ENCODE measurements at regions not wholly inside any gene's neighbourhood (a gene's known extent, or its start where the extent isn't known, plus 50 kb on each side); places are given as distances from the start of the nearest gene placed in this dataset.

DNA sequence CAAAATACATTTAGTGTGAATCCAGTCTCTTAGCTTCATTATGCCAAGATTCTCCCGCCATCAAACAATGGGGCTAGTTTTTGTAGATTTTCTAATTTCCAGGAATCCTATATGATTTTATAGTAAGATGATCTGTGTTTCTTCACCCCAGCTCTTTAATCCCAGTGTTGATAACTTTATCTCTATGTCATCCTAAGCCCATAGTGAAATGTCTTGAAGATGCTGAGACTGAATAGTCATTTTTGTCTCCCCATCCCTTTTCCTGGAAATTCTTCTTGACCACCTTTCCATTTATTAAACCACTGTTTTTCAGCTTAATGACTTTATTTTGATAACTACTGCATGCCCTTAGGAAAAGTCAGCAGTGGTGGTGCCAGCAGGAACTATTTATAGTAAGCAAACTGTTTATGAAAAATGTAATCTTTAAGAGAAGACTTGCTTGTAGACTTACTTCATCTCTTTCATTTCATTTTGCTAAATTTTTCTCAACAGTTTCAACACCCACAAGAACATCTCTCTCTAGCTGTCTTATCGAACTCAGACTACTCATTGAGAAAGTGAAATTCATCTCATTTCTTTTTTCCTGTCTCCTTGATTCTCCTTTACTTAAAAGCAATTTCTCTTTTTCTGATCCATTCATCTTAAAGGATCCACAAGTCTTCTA is 116.6 kb downstream of the NTMT2 start:
- Histone ChIP-seq H3F3A (ENCODE audit: low read depth) (no peaks in the 10 kb centered on the region), H3K27ac (no peak overlapping the region), H3K9me3 (ENCODE audit: low read depth) (no peaks in the 10 kb centered on the region), H3K36me3 (no peaks in the 10 kb centered on the region), H3K4me3 (no peak overlapping the region), H3K9ac (no peak overlapping the region), H4K20me1 (ENCODE audit: low read depth) (no peaks in the 10 kb centered on the region), H3K4me1 (no peaks in the 10 kb centered on the region), H3K27me3 (no peaks in the 10 kb centered on the region), H3K4me2 (no peak overlapping the region), H3K79me2 (ENCODE audit: low read depth) (no peaks in the 10 kb centered on the region), H2AFZ (replicated peaks) (no peak overlapping the region)
- Mint-ChIP-seq H3K9me3 (no peaks in the 10 kb centered on the region), H3K27me3 (ENCODE audit: insufficient read depth, low read depth) (peaks cover 4% of the 10 kb centered on the region), H3K27ac (no peak overlapping the region), H3K36me3 (no peaks in the 10 kb centered on the region), H3K4me1 (no peaks in the 10 kb centered on the region), H3K4me3 (no peak overlapping the region)
- no peak for DNase-seq (ENCODE audit: low spot score)
- TF ChIP-seq, protein P1, sequence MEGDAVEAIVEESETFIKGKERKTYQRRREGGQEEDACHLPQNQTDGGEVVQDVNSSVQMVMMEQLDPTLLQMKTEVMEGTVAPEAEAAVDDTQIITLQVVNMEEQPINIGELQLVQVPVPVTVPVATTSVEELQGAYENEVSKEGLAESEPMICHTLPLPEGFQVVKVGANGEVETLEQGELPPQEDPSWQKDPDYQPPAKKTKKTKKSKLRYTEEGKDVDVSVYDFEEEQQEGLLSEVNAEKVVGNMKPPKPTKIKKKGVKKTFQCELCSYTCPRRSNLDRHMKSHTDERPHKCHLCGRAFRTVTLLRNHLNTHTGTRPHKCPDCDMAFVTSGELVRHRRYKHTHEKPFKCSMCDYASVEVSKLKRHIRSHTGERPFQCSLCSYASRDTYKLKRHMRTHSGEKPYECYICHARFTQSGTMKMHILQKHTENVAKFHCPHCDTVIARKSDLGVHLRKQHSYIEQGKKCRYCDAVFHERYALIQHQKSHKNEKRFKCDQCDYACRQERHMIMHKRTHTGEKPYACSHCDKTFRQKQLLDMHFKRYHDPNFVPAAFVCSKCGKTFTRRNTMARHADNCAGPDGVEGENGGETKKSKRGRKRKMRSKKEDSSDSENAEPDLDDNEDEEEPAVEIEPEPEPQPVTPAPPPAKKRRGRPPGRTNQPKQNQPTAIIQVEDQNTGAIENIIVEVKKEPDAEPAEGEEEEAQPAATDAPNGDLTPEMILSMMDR (IDR thresholded peaks at IDR 0.05): no peak
- no peak for TF ChIP-seq EZH2phosphoT487 (IDR thresholded peaks at IDR 0.05)
- no peak for TF ChIP-seq EZH2 (IDR thresholded peaks at IDR 0.05)

DNA sequence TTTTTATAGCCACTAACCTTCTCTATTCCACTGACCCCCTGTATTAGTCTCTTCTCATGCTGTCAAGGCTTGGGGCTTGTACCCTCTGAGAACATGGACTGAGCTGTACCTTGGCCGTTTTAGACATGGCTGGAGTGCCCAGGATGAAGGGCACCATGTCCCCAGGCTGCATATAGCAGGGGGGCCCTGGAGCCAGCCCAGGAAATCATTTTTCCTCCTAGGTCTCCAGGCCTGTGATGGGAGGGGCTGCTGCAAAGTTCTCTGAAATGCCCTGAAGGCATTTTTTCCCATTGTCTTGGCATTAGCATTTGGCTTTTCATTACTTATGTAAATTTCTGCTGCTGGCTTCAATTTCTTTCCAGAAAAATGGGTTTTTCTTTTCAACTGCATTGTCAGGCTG is 119.5 kb downstream of the NTMT2 start:
- Histone ChIP-seq H3K27me3 (no peaks in the 10 kb centered on the region), H3K4me1 (no peaks in the 10 kb centered on the region), H3K4me2 (no peak overlapping the region), H3K36me3 (no peaks in the 10 kb centered on the region), H3K27ac (no peak overlapping the region), H3K9me3 (ENCODE audit: low read depth) (no peaks in the 10 kb centered on the region), H3K79me2 (ENCODE audit: low read depth) (no peaks in the 10 kb centered on the region), H3F3A (ENCODE audit: low read depth) (no peaks in the 10 kb centered on the region), H4K20me1 (ENCODE audit: low read depth) (no peaks in the 10 kb centered on the region), H3K4me3 (no peak overlapping the region), H3K9ac (no peak overlapping the region), H2AFZ (replicated peaks) (no peak overlapping the region)
- Mint-ChIP-seq H3K9me3 (no peaks in the 10 kb centered on the region), H3K27ac (no peak overlapping the region), H3K27me3 (ENCODE audit: insufficient read depth, low read depth) (peaks cover 4% of the 10 kb centered on the region), H3K4me1 (no peaks in the 10 kb centered on the region), H3K4me3 (no peak overlapping the region), H3K36me3 (no peaks in the 10 kb centered on the region)
- DNase-seq (ENCODE audit: low spot score): no peak
- no peak for TF ChIP-seq EZH2 (IDR thresholded peaks at IDR 0.05)
- TF ChIP-seq, protein P1 (IDR thresholded peaks at IDR 0.05): no peak
- TF ChIP-seq EZH2phosphoT487 (IDR thresholded peaks at IDR 0.05): no peak

DNA sequence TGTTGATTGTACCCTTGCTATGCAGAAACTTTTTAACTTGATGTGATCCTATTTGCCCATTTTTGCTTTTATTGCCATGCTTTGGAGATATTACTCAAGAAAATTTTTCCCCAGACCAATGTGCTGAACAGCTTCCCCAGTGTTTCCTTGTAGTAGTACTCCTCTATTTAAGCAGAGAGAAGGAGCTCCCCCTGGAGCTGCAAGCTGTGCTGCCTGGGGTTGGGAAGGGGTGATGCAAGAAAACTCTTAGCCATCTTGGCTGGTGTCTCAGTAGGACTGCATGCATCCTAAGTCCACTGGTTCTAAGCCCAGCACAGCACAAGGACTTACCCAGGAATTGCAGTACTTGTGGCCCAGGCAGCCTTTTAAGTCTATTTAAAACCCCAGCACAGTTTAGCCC is 121.6 kb downstream of the NTMT2 start:
- Histone ChIP-seq H3K4me3 (no peak overlapping the region), H3F3A (ENCODE audit: low read depth) (no peaks in the 10 kb centered on the region), H2AFZ (replicated peaks) (no peak overlapping the region), H3K27me3 (no peaks in the 10 kb centered on the region), H3K4me2 (no peak overlapping the region), H3K27ac (no peak overlapping the region), H4K20me1 (ENCODE audit: low read depth) (no peaks in the 10 kb centered on the region), H3K36me3 (no peaks in the 10 kb centered on the region), H3K9ac (no peak overlapping the region), H3K9me3 (ENCODE audit: low read depth) (no peaks in the 10 kb centered on the region), H3K4me1 (no peaks in the 10 kb centered on the region), H3K79me2 (ENCODE audit: low read depth) (no peaks in the 10 kb centered on the region)
- no peaks in the 10 kb centered on the region for H3K4me1 Mint-ChIP-seq
- peaks cover 4% of the 10 kb centered on the region for H3K27me3 Mint-ChIP-seq (ENCODE audit: insufficient read depth, low read depth)
- TF ChIP-seq, protein P1 (IDR thresholded peaks at IDR 0.05): peak; percentile 9
- TF ChIP-seq EZH2 (IDR thresholded peaks at IDR 0.05): no peak
- no peak overlapping the region for H3K27ac Mint-ChIP-seq
- no peaks in the 10 kb centered on the region for H3K36me3 Mint-ChIP-seq
- DNase-seq (ENCODE audit: low spot score): peak; percentile 36
- no peaks in the 10 kb centered on the region for H3K9me3 Mint-ChIP-seq
- H3K4me3 Mint-ChIP-seq: no peak overlapping the region
